H1 (cell line): ENCODE measurements at regions not wholly inside any gene's neighbourhood (a gene's known extent, or its start where the extent isn't known, plus 50 kb on each side); places are given as distances from the start of the nearest gene placed in this dataset.
"Not testable (repeated sequence)": the region's sequence is repeated elsewhere in the genome, so short reads cannot be mapped to it uniquely, and the experiment has no call there.

Experiments
- CTCF ChIA-PET: fragments of 300-600 bp; sonication (Branson Sonifier 250); formaldehyde crosslinking; loops from one replicate; lab custom pipeline; 2021; ENCODE audit not compliant: partially characterized antibody; lab: Charles Lee
- POLR2A ChIA-PET: fragments of 300-600 bp; sonication (Branson Sonifier 250); formaldehyde crosslinking; loops from one replicate; lab custom pipeline; 2021; ENCODE audit warnings: inconsistent platforms; ENCODE audit not compliant: partially characterized antibody; lab: Charles Lee
- DNase-seq, 2 experiments: peaks; one replicate each; pipeline versions ENCODE4 v3.0.0 to v3.0.0-alpha.2; 2010 to 2022; ENCODE audit warnings: low spot score in 2 of 2, low read depth in 1 of 2, mixed read lengths in 1 of 2
- FAIRE-seq: peaks from 2 replicates; lab custom pipeline; 2011; peaks lifted over from hg19 to GRCh38; lab: Jason Lieb, UNC
- H2AFZ ChIP-seq: 2 replicates; pipeline ENCODE4 v1.8.1; 2012; ENCODE audit warnings: low read length, inconsistent platforms
- H2AK5ac ChIP-seq: 2 replicates; pipeline ENCODE4 v1.6.1; 2013; ENCODE audit warnings: low read depth, low read length
- H2BK120ac ChIP-seq: replicated peaks from 2 replicates; pipeline ENCODE3; 2013; ENCODE audit warnings: low read depth, low read length, inconsistent platforms
- H2BK12ac ChIP-seq: 2 replicates; pipeline ENCODE4 v1.6.1; 2013; ENCODE audit warnings: low read depth, low read length
- H2BK15ac ChIP-seq: 2 replicates; pipeline ENCODE4 v1.6.1; 2013; ENCODE audit warnings: low read length
- H2BK20ac ChIP-seq: 2 replicates; pipeline ENCODE4 v1.6.1; 2013; ENCODE audit warnings: low read length
- H2BK5ac ChIP-seq: 2 replicates; pipeline ENCODE4 v1.6.1; 2013; ENCODE audit warnings: low read depth, low read length
- H3K14ac ChIP-seq: 2 replicates; pipeline ENCODE4 v1.6.1; 2013; ENCODE audit warnings: inconsistent platforms; ENCODE audit not compliant: insufficient read length
- H3K18ac ChIP-seq: 2 replicates; pipeline ENCODE4 v1.6.1; 2013; ENCODE audit warnings: low read length; ENCODE audit errors: extremely low read depth
- H3K23ac ChIP-seq: 2 replicates; pipeline ENCODE4 v1.6.1; 2013; ENCODE audit warnings: inconsistent platforms; ENCODE audit not compliant: insufficient read length
- H3K23me2 ChIP-seq: 2 replicates; pipeline ENCODE4 v1.6.1; 2013; ENCODE audit warnings: low read depth, low read length
- H3K27ac ChIP-seq: 2 replicates; pipeline ENCODE4 v1.6.1; 2011; ENCODE audit warnings: low read depth, low read length, inconsistent platforms
- H3K27me3 ChIP-seq, 4 experiments: replicated peaks in 1 of 4; 1 replicate in 1 of 4; 2 replicates in 3 of 4; pipeline versions ENCODE4 v1.6.1 to v1.8.1; 2011 to 2013; ENCODE audit warnings: low read length in 3 of 4, mild to moderate bottlenecking in 3 of 4, inconsistent platforms in 2 of 4, mixed read lengths in 2 of 4, moderate library complexity in 1 of 4; ENCODE audit not compliant: control insufficient read depth in 3 of 4, insufficient read depth in 3 of 4; ENCODE audit errors: extremely low read depth in 1 of 4
- H3K36me3 ChIP-seq, 4 experiments: 2 replicates each; pipeline versions ENCODE4 v1.6.1 to v1.8.1; 2011 to 2013; ENCODE audit warnings: mild to moderate bottlenecking in 4 of 4, low read length in 3 of 4, moderate library complexity in 2 of 4, control low read depth in 1 of 4, inconsistent platforms in 1 of 4; ENCODE audit not compliant: insufficient read depth in 4 of 4, control insufficient read depth in 2 of 4
- H3K4ac ChIP-seq: replicated peaks from 2 replicates; pipeline ENCODE3; 2013; ENCODE audit warnings: low read length, low read depth, mixed read lengths, inconsistent platforms; ENCODE audit not compliant: insufficient read length
- H3K4me1 ChIP-seq, 4 experiments: replicated peaks in 1 of 4; 1 replicate in 1 of 4; 2 replicates in 3 of 4; pipeline versions ENCODE4 v1.6.1 to v1.8.1; 2011 to 2013; ENCODE audit warnings: low read length in 3 of 4, inconsistent platforms in 2 of 4, mixed read lengths in 1 of 4; ENCODE audit not compliant: insufficient read depth in 4 of 4, control insufficient read depth in 3 of 4
- H3K4me2 ChIP-seq, 2 experiments: 2 replicates each; pipeline versions ENCODE4 v1.6.1 to v1.8.1; 2011 to 2013; ENCODE audit warnings: low read depth in 2 of 2, low read length in 2 of 2, control low read depth in 1 of 2, inconsistent platforms in 1 of 2, mild to moderate bottlenecking in 1 of 2; ENCODE audit not compliant: insufficient read depth in 1 of 2
- H3K4me3 ChIP-seq, 4 experiments: fragments of 200-600, 300-600 bp in 1 of 4; sonication (generic), shearing (Covaris generic), sonication (Bioruptor Twin) in 1 of 4; 2 replicates each; pipeline versions ENCODE4 v1.5.1 to v1.8.1; 2011 to 2016; ENCODE audit warnings: low read length in 4 of 4, low read depth in 3 of 4, control low read depth in 2 of 4, inconsistent platforms in 2 of 4, mild to moderate bottlenecking in 2 of 4, mixed read lengths in 1 of 4, moderate library complexity in 1 of 4; ENCODE audit not compliant: insufficient read depth in 2 of 4; ENCODE audit errors: extremely low read depth in 1 of 4
- H3K56ac ChIP-seq: replicated peaks from 2 replicates; pipeline ENCODE3; 2013; ENCODE audit warnings: low read depth, mild to moderate bottlenecking, mixed read lengths, low read length, inconsistent platforms; ENCODE audit not compliant: insufficient read length
- H3K79me1 ChIP-seq: 2 replicates; pipeline ENCODE4 v1.6.1; 2013; ENCODE audit warnings: low read depth, low read length, control low read depth
- H3K79me2 ChIP-seq, 2 experiments: 2 replicates each; pipeline versions ENCODE4 v1.6.1 to v1.8.1; 2012 to 2013; ENCODE audit warnings: low read length in 2 of 2, mild to moderate bottlenecking in 2 of 2, inconsistent platforms in 1 of 2; ENCODE audit not compliant: insufficient read depth in 2 of 2, control insufficient read depth in 1 of 2
- H3K9ac ChIP-seq, 4 experiments: replicated peaks in 1 of 4; 1 replicate in 1 of 4; 2 replicates in 3 of 4; pipeline versions ENCODE4 v1.6.1 to v1.8.1; 2011 to 2013; ENCODE audit warnings: low read depth in 3 of 4, low read length in 3 of 4, control low read depth in 2 of 4, mild to moderate bottlenecking in 2 of 4, moderate library complexity in 2 of 4, inconsistent platforms in 1 of 4; ENCODE audit errors: extremely low read depth in 1 of 4
- H3K9me3 ChIP-seq, 2 experiments: 2 replicates each; pipeline versions ENCODE4 v1.6.1 to v1.8.1; 2012 to 2013; ENCODE audit warnings: mild to moderate bottlenecking in 2 of 2, moderate library complexity in 2 of 2, control low read depth in 1 of 2, inconsistent platforms in 1 of 2, low read depth in 1 of 2, low read length in 1 of 2, mixed read lengths in 1 of 2; ENCODE audit not compliant: insufficient read depth in 2 of 2
- H4K20me1 ChIP-seq, 2 experiments: replicated peaks in 1 of 2; 2 replicates each; pipeline versions ENCODE3 to v1.8.1; 2011 to 2013; ENCODE audit warnings: inconsistent platforms in 2 of 2, low read length in 2 of 2, mild to moderate bottlenecking in 1 of 2; ENCODE audit not compliant: insufficient read depth in 2 of 2, control insufficient read depth in 1 of 2
- H4K5ac ChIP-seq: 2 replicates; pipeline ENCODE4 v1.6.1; 2013; ENCODE audit warnings: low read length, low read depth, mixed read lengths, inconsistent platforms; ENCODE audit not compliant: insufficient read length
- H4K8ac ChIP-seq: 2 replicates; pipeline ENCODE4 v1.8.0; 2013; ENCODE audit warnings: mild to moderate bottlenecking, moderate library complexity, low read length, inconsistent platforms; ENCODE audit not compliant: insufficient read depth; ENCODE audit errors: extremely low read depth
- H4K91ac ChIP-seq: replicated peaks from 2 replicates; pipeline ENCODE3; 2013; ENCODE audit warnings: low read length, mixed read lengths, inconsistent platforms; ENCODE audit not compliant: insufficient read length
- WGBS, 2 experiments: shearing (Covaris generic) in 1 of 2; methylation state at CpG; one replicate each; pipeline versions ENCODE4 v1.1.6 to v1.1.7; 2013 to 2015; ENCODE audit warnings: low lambda C conversion rate in 2 of 2, mixed read lengths in 2 of 2, inconsistent platforms in 1 of 2, low coverage in 1 of 2, missing lambda C conversion rate in 1 of 2; ENCODE audit not compliant: insufficient replicate concordance in 2 of 2, insufficient coverage in 1 of 2, insufficient read length in 1 of 2; ENCODE audit errors: extremely low coverage in 1 of 2, missing lambda C conversion rate in 1 of 2; 5-methylcytosine and 5-hydroxymethylcytosine counted together

GRCh38 chr5:70307064-70307463 is 108.1 kb upstream of the GTF2H2C_2 start:
- H4K20me1 ChIP-seq, H2AFZ ChIP-seq, H2AK5ac ChIP-seq, H3K79me2 ChIP-seq, H4K91ac ChIP-seq, H3K27me3 ChIP-seq, H3K4me3 ChIP-seq, H3K18ac ChIP-seq, FAIRE-seq, H3K23ac ChIP-seq, H3K4me2 ChIP-seq, H3K4ac ChIP-seq, H4K5ac ChIP-seq, H2BK12ac ChIP-seq, H4K8ac ChIP-seq, H3K36me3 ChIP-seq, H3K56ac ChIP-seq, H3K4me1 ChIP-seq, H3K14ac ChIP-seq, H2BK15ac ChIP-seq, POLR2A ChIA-PET, H3K9me3 ChIP-seq, H2BK120ac ChIP-seq, H2BK20ac ChIP-seq, H3K27ac ChIP-seq, H3K79me1 ChIP-seq, CTCF ChIA-PET, H3K23me2 ChIP-seq, H2BK5ac ChIP-seq: not testable (repeated sequence)
- peak in 1 of 2 experiments; percentile 40 for DNase-seq
- 90% methylated on average over 4 of the region's 5 CpGs; no CpG with 5 or more reads in 1 of the 2 experiments for WGBS, 2 experiments
- peak overlapping the region in 1 of 4 experiments; percentile 34; a peak in 1 of 7 replicates for H3K9ac ChIP-seq
